ENCODE measurements at regions not wholly inside any gene's neighbourhood (a gene's known extent, or its start where the extent isn't known, plus 50 kb on each side); places are given as distances from the start of the nearest gene placed in this dataset.
"Not testable (repeated sequence)": the region's sequence is repeated elsewhere in the genome, so short reads cannot be mapped to it uniquely, and the experiment has no call there.

- intact Hi-C loops (cut with DNase I) = no loop called here
- Histone ChIP-seq H3K4me1 (ENCODE audit: control insufficient read depth, insufficient read depth, low read length) (no peaks in the 10 kb centered on the region), H3K4me3 (ENCODE audit: low read length) (no peak overlapping the region), H3K27me3 (ENCODE audit: control insufficient read depth, insufficient read depth) (no peaks in the 10 kb centered on the region), H3K9me3 (ENCODE audit: control insufficient read depth, low read length) (no peaks in the 10 kb centered on the region), H3K27ac (ENCODE audit: low read length) (no peak overlapping the region)
- ATAC-seq (no peak), DNase-seq (no peak)
- WGBS = 67% methylated on average over 1 of the region's 1 CpG
Observed at GRCh38 chr6:56887086-56887485, 67.8 kb upstream of the BEND6 start.

GRCh38 chr6:56877922-56878321 is 77.0 kb upstream of the BEND6 start:
- WGBS = 85% methylated on average over 2 of the region's 2 CpGs
- no peak overlapping the region for H3K27ac ChIP-seq (ENCODE audit: low read length)
- no peaks in the 10 kb centered on the region for H3K9me3 ChIP-seq (ENCODE audit: control insufficient read depth, low read length)
- no peaks in the 10 kb centered on the region for H3K4me1 ChIP-seq (ENCODE audit: control insufficient read depth, insufficient read depth, low read length)
- no peak for ATAC-seq
- DNase-seq = no peak
- no peak overlapping the region for H3K4me3 ChIP-seq (ENCODE audit: low read length)
- no peaks in the 10 kb centered on the region for H3K27me3 ChIP-seq (ENCODE audit: control insufficient read depth, insufficient read depth)
- intact Hi-C loops (cut with DNase I) = no loop called here

- no peak for ATAC-seq
- Histone ChIP-seq H3K4me3 (ENCODE audit: low read length) (no peak overlapping the region), H3K27me3 (ENCODE audit: control insufficient read depth, insufficient read depth) (no peaks in the 10 kb centered on the region), H3K9me3 (ENCODE audit: control insufficient read depth, low read length) (no peaks in the 10 kb centered on the region), H3K27ac (ENCODE audit: low read length) (no peak overlapping the region), H3K4me1 (ENCODE audit: control insufficient read depth, insufficient read depth, low read length) (no peaks in the 10 kb centered on the region)
- 91% methylated on average over 5 of the region's 5 CpGs for WGBS
- no peak for DNase-seq
- intact Hi-C loops (cut with DNase I) = no loop called here
Observed at GRCh38 chr6:56875961-56876360, 78.9 kb upstream of the BEND6 start.

GRCh38 chr6:56875523-56875922 is 79.4 kb upstream of the BEND6 start:
- intact Hi-C loops (cut with DNase I) = no loop called here
- DNase-seq (no peak), ATAC-seq (no peak)
- H3K27ac ChIP-seq (ENCODE audit: low read length) = no peak overlapping the region
- no peaks in the 10 kb centered on the region for H3K27me3 ChIP-seq (ENCODE audit: control insufficient read depth, insufficient read depth)
- H3K4me3 ChIP-seq (ENCODE audit: low read length) = no peak overlapping the region
- H3K9me3 ChIP-seq (ENCODE audit: control insufficient read depth, low read length) = no peaks in the 10 kb centered on the region
- H3K4me1 ChIP-seq (ENCODE audit: control insufficient read depth, insufficient read depth, low read length) = no peaks in the 10 kb centered on the region
- WGBS = 100% methylated on average over 1 of the region's 1 CpG

GRCh38 chr6:56874328-56874727 is 80.6 kb upstream of the BEND6 start:
- Histone ChIP-seq H3K9me3 (ENCODE audit: control insufficient read depth, low read length) (no peaks in the 10 kb centered on the region), H3K27ac (ENCODE audit: low read length) (no peak overlapping the region), H3K27me3 (ENCODE audit: control insufficient read depth, insufficient read depth) (no peaks in the 10 kb centered on the region), H3K4me1 (ENCODE audit: control insufficient read depth, insufficient read depth, low read length) (no peaks in the 10 kb centered on the region), H3K4me3 (ENCODE audit: low read length) (no peak overlapping the region)
- 84% methylated on average over 3 of the region's 3 CpGs for WGBS
- no peak for ATAC-seq
- no peak for DNase-seq
- intact Hi-C loops (cut with DNase I) = no loop called here

- H3K27ac ChIP-seq (ENCODE audit: low read length); ATAC-seq; intact Hi-C loops (cut with DNase I): not testable (repeated sequence)
Observed at GRCh38 chr6:56870053-56870452, 84.9 kb upstream of the BEND6 start.

GRCh38 chr6:56869346-56869745 is 85.6 kb upstream of the BEND6 start:
- WGBS = 90% methylated on average over 2 of the region's 2 CpGs
- Histone ChIP-seq H3K4me3 (ENCODE audit: low read length) (no peak overlapping the region), H3K27ac (ENCODE audit: low read length) (no peak overlapping the region), H3K9me3 (ENCODE audit: control insufficient read depth, low read length) (no peaks in the 10 kb centered on the region), H3K4me1 (ENCODE audit: control insufficient read depth, insufficient read depth, low read length) (peaks cover 4% of the 10 kb centered on the region), H3K27me3 (ENCODE audit: control insufficient read depth, insufficient read depth) (no peaks in the 10 kb centered on the region)
- DNase-seq (no peak), ATAC-seq (no peak)
- intact Hi-C loops (cut with DNase I) = no loop called here

More at GRCh38 chr6:56870053-56870452, 84.9 kb upstream of the BEND6 start:
- not testable (repeated sequence) for DNase-seq; H3K27me3 ChIP-seq (ENCODE audit: control insufficient read depth, insufficient read depth); H3K4me1 ChIP-seq (ENCODE audit: control insufficient read depth, insufficient read depth, low read length); H3K9me3 ChIP-seq (ENCODE audit: control insufficient read depth, low read length); H3K4me3 ChIP-seq (ENCODE audit: low read length)
- WGBS = 89% methylated on average over 5 of the region's 5 CpGs

GRCh38 chr6:56868687-56869086 is 86.2 kb upstream of the BEND6 start:
- no peak overlapping the region for H3K4me3 ChIP-seq (ENCODE audit: low read length)
- ATAC-seq (no peak), DNase-seq (no peak)
- 86% methylated on average over 1 of the region's 1 CpG for WGBS
- peaks cover 4% of the 10 kb centered on the region for H3K4me1 ChIP-seq (ENCODE audit: control insufficient read depth, insufficient read depth, low read length)
- H3K27me3 ChIP-seq (ENCODE audit: control insufficient read depth, insufficient read depth) = no peaks in the 10 kb centered on the region
- intact Hi-C loops (cut with DNase I) = no loop called here
- no peak overlapping the region for H3K27ac ChIP-seq (ENCODE audit: low read length)
- H3K9me3 ChIP-seq (ENCODE audit: control insufficient read depth, low read length) = no peaks in the 10 kb centered on the region

GRCh38 chr6:56866917-56867522 is 87.9 kb upstream of the BEND6 start:
- Histone ChIP-seq H3K4me1 (ENCODE audit: control insufficient read depth, insufficient read depth, low read length) (peaks cover 4% of the 10 kb centered on the region), H3K9me3 (ENCODE audit: control insufficient read depth, low read length) (no peaks in the 10 kb centered on the region), H3K27ac (ENCODE audit: low read length) (no peak overlapping the region), H3K27me3 (ENCODE audit: control insufficient read depth, insufficient read depth) (no peaks in the 10 kb centered on the region), H3K4me3 (ENCODE audit: low read length) (no peak overlapping the region)
- WGBS = 96% methylated on average over 2 of the region's 2 CpGs
- intact Hi-C loops (cut with DNase I) = no loop called here
- ATAC-seq (peak in 1 of 2 donors; percentile 28), DNase-seq (no peak)

- no peak overlapping the region for H3K27ac ChIP-seq (ENCODE audit: low read length)
- H3K9me3 ChIP-seq (ENCODE audit: control insufficient read depth, low read length) = no peaks in the 10 kb centered on the region
- H3K4me1 ChIP-seq (ENCODE audit: control insufficient read depth, insufficient read depth, low read length) = peaks cover 4% of the 10 kb centered on the region
- no peak overlapping the region for H3K4me3 ChIP-seq (ENCODE audit: low read length)
- ATAC-seq = no peak
- intact Hi-C loops (cut with DNase I) = no loop called here
- H3K27me3 ChIP-seq (ENCODE audit: control insufficient read depth, insufficient read depth) = no peaks in the 10 kb centered on the region
- 97% methylated on average over 1 of the region's 1 CpG for WGBS
- no peak for DNase-seq
Observed at GRCh38 chr6:56865081-56865875, 89.6 kb upstream of the BEND6 start.

GRCh38 chr6:56864171-56864616 is 90.7 kb upstream of the BEND6 start:
- no peak overlapping the region for H3K4me3 ChIP-seq (ENCODE audit: low read length)
- 89% methylated on average over 1 of the region's 1 CpG for WGBS
- intact Hi-C loops (cut with DNase I) = no loop called here

More at GRCh38 chr6:56864171-56864616, 90.7 kb upstream of the BEND6 start:
- no peak overlapping the region for H3K27ac ChIP-seq (ENCODE audit: low read length)
- H3K4me1 ChIP-seq (ENCODE audit: control insufficient read depth, insufficient read depth, low read length) = peaks cover 4% of the 10 kb centered on the region
- peak in 1 of 2 donors; percentile 13 for ATAC-seq
- DNase-seq = no peak
- no peaks in the 10 kb centered on the region for H3K9me3 ChIP-seq (ENCODE audit: control insufficient read depth, low read length)
- no peaks in the 10 kb centered on the region for H3K27me3 ChIP-seq (ENCODE audit: control insufficient read depth, insufficient read depth)

Measured in right cardiac atrium (tissue), 5 donors.